ENCODE measurements at regions not wholly inside any gene's neighbourhood (a gene's known extent, or its start where the extent isn't known, plus 50 kb on each side); places are given as distances from the start of the nearest gene placed in this dataset.
"Not testable (repeated sequence)": the region's sequence is repeated elsewhere in the genome, so short reads cannot be mapped to it uniquely, and the experiment has no call there.

GRCh38 chr6:54564188-54564587, 255.9 kb downstream of the TINAG start:
- not testable (repeated sequence) for DNase-seq (ENCODE audit: low read depth in 2 of 2)

GRCh38 chr6:54574671-54575070, 266.4 kb downstream of the TINAG start:
- DNase-seq (ENCODE audit: low read depth in 2 of 2): no peak

DNA sequence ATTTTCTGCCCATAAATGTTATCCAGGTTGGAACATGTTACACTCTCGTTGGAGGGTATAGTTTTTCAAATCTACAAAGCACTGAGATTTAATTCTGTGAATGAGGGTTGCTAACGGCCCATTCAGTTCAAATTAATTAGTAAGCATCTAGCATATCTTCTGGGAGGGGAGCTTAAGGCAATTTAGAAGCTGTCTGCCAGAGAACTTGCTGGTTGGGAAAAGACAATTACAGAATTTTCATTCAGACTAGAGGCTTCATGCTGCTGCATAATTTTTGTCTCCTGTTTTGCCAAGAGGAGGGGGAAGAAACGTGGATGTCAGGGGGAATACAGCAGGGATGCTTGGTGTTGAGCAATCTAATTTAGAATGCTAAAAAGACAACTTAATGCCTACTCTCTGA, 268.3 kb upstream of the FAM83B start:
- DNase-seq (ENCODE audit: low read depth in 2 of 2): no peak

GRCh38 chr6:54579011-54579410, 267.6 kb upstream of the FAM83B start:
- DNase-seq (ENCODE audit: low read depth in 2 of 2): no peak

DNA sequence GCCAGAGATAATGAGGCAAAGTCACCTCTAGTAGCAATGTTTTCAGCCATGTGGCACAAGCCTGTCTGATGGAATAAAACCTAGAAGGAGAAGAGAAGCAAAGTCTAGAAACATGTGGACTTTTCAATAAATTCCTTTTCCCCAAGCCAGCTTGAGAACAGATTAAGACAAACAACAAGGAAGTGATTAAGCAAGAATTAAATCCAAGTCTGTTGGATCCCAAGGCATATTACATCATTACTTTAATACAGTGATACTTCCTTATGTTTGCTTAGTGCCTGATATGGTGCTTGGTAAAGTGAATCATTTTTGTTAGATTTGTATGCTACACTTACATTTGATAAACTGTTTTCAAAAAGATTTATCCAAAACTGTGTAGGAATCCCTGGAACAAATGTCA, 260.3 kb upstream of the FAM83B start:
- DNase-seq (ENCODE audit: low read depth in 2 of 2): no peak

DNA sequence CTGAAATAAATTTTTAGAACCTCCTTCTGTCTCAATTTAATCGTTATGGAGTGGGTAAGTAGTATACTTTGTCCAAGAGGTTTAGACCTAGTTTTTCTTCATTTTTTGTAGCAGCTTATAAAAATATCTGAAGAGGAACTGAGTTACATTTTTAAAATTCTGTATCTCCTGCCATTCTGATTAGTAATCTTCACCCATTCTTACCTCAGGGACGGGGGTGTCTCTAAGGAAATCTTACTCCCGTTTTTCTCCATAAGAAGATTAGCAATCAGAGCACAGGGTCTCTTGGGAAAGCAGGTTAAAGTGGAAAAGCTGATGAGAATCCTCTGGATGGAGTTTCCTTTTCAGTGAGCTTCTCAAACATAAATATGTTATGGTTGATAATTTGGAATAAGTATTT, 259.3 kb upstream of the FAM83B start:
- no peak for DNase-seq (ENCODE audit: low read depth in 2 of 2)

DNA sequence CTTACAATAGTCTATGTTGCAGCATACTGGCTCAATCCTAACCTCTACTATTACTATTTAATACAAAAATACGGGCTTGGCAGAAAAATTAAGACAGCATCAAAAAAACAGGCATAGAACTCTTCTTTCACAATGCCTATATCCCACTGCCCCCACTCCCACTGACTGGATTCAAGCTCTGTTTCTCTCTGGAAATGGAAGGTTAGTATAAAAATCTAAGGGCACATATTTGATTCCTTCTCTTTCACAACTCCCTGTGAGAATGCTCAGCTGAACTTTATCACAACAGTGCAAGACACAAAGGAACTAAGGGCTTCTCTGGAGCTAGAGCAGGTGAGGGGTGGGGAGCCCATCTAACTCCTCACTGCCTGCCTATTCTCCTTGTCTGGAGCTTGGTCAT, 258.4 kb upstream of the FAM83B start:
- DNase-seq (ENCODE audit: low read depth in 2 of 2): no peak

- DNase-seq (ENCODE audit: low read depth in 2 of 2): no peak
Measured at GRCh38 chr6:54595844-54596243, 250.7 kb upstream of the FAM83B start.

GRCh38 chr6:54598787-54599313, 247.7 kb upstream of the FAM83B start:
- no peak for DNase-seq (ENCODE audit: low read depth in 2 of 2)

GRCh38 chr6:54601600-54602300, 244.8 kb upstream of the FAM83B start:
- no peak for DNase-seq (ENCODE audit: low read depth in 2 of 2)

DNA sequence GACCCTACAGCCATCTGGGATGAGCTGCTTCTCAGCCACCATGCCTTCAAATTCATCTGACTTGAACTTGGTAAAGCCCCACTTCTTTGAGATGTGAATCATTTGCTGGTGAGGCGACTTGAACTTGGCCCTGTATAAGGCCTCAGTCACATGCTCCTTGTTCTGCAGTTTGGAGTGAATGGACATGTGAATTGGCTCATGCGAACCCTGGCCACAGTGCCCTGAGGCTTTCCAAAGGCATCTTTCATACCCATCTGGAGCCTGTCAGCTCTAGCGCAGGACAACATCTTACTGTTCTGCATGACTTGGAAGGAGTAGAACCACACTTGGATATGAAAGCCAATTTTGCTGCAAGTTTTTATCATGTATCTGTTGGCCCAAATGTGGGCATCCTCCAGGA, 244.0 kb upstream of the FAM83B start:
- DNase-seq (ENCODE audit: low read depth in 2 of 2): no peak

GRCh38 chr6:54609981-54610380, 236.6 kb upstream of the FAM83B start:
- DNase-seq (ENCODE audit: low read depth in 2 of 2): no peak

DNA sequence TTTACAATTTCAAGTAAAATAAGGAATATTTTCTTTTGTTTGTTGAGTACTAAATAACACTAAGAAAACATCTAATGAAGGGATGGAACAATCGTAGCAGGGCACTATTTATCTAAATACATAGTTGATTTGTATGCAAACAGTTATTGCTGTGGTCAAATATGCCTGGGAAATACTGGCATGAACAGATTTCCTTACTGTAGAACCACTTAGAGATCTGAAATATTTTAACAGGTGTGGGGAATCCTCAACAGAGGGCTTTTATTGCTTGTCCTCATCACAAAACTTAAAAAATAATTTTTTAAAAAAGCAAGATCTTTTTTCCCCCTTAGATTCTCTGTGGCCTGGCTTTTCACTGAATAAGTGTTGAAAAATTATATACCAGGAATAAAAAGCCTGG, 233.0 kb upstream of the FAM83B start:
- no peak for DNase-seq (ENCODE audit: low read depth in 2 of 2)

DNA sequence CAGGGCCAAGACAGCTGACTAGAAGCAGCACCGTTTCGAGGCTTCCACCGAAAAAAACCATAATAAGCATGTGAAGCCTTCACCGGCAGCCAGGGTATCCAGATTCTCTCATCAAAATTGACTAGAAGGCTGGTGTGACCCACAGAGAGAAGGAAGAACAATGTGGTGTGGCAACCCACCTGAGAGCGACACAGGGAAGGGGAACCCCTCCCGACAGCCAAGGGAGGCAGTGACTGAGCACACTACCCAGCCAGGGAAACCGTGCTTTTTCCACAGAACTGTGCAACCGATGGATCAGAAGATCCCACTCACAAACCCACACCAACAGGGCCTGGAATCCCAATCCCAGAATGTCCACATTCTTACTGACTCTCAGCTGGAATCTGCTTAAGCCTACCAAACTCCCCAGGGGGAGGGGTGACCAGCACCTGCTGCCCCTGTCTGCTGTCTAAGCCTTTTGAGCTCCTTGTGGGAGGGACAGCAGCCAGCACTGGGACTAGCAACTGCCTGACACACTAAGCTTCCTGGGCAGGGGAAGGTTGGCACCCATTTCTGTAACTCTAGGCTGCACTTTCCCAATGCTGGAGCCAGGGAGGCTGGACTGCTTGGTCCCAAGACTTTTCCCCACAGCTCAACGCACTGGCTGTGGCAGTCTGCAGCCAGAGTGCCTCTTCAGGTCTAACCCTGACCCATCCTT, 231.9 kb upstream of the FAM83B start:
- DNase-seq (ENCODE audit: low read depth in 2 of 2): no peak

GRCh38 chr6:54617730-54618129, 228.8 kb upstream of the FAM83B start:
- DNase-seq (ENCODE audit: low read depth in 2 of 2): no peak

DNA sequence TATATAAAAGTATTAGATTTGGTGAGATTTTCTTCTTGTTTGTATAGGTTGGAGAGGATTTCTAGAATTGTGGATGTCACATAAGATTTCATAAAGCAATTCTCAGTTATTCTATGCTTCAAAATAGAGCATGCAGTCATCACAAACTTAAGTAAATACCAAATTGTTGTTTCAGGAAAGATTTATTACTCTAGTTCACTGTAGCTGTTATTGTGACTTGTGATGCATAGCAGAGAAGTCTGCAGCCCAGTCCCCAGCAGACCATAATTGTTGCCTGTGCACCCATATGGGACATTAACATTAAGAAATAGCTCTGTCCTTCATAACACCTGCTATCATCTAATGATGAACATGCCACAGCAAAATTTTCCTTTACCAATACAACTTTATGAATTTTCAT, 228.0 kb upstream of the FAM83B start:
- DNase-seq (ENCODE audit: low read depth in 2 of 2): no peak

DNA sequence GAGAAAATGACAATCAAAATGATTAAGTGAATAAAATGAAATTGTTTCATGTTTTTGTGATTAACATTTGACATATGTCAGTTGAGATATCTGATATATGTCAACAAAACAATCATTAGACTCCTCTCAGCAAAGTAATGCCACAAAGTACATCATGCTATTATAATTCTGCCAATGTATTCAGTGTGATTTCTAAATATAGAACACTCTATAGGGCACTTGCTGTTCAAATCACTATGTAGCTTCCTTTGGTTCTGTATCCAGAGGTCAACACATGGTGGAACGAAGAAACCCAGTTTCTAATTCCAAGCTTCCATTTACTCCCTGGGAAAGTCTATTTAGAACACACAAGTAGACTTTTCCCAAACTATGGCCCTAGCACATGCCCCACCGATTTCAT, 227.5 kb upstream of the FAM83B start:
- no peak for DNase-seq (ENCODE audit: low read depth in 2 of 2)

GRCh38 chr6:54621285-54621684, 225.3 kb upstream of the FAM83B start:
- no peak for DNase-seq (ENCODE audit: low read depth in 2 of 2)

- DNase-seq (ENCODE audit: low read depth in 2 of 2): no peak
Measured at GRCh38 chr6:54624216-54624615, 222.4 kb upstream of the FAM83B start.

GRCh38 chr6:54624779-54625178, 221.8 kb upstream of the FAM83B start:
- DNase-seq (ENCODE audit: low read depth in 2 of 2): no peak

DNA sequence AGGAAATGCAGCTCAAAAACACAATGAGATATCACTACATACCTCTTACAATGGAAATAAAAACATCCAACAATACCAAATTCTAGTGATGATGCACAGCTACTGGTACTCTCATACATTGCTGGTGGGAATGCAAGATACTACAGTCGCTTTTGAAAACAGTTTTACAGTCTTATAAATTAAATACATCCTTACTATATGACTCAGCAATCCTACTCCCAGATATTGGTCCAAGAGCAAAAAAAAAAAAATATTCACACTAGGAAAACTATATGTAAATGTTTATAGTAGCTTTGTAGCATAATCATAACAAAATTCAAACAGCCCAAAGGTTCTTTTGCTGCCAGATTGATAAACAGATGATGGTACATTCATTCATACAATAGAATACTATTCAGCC, 217.4 kb upstream of the FAM83B start:
- DNase-seq (ENCODE audit: low read depth in 2 of 2): no peak

- DNase-seq (ENCODE audit: low read depth in 2 of 2): no peak
Measured at GRCh38 chr6:54632984-54633565, 213.5 kb upstream of the FAM83B start.

- no peak for DNase-seq (ENCODE audit: low read depth in 2 of 2)
Measured at GRCh38 chr6:54633601-54634000, 213.0 kb upstream of the FAM83B start.
